SK-N-SH (cell line): ENCODE measurements at regions not wholly inside any gene's neighbourhood (a gene's known extent, or its start where the extent isn't known, plus 50 kb on each side); places are given as distances from the start of the nearest gene placed in this dataset.

Experiments
- CTCF ChIA-PET: fragments of 300-600, 350-600 bp; formaldehyde crosslinking; extraction: SDS; loops from one replicate; lab custom pipeline; 2021; lab: Yijun Ruan, JAX
- POLR2A ChIA-PET: fragments of 350-600 bp; sonication (Branson Sonifier 250); formaldehyde crosslinking; extraction: SDS; loops from one replicate; lab custom pipeline; 2020; ENCODE audit warnings: antibody characterized with exemption, inconsistent platforms; lab: Yijun Ruan, JAX
- DNase-seq: peaks from one replicate; pipeline ENCODE4 v3.0.0; 2012
- H2AFZ ChIP-seq: fragments of 200-600 bp; sonication (generic); 2 replicates; pipeline ENCODE4 v1.8.1; 2016; ENCODE audit warnings: antibody characterized with exemption, mild to moderate bottlenecking, low read depth
- H3F3A ChIP-seq: fragments of 200-600 bp; sonication (generic); replicated peaks from 2 replicates; pipeline ENCODE3; 2016; ENCODE audit warnings: antibody characterized with exemption, mild to moderate bottlenecking; ENCODE audit not compliant: insufficient read depth
- H3K27ac ChIP-seq, 2 experiments: fragments of 200-500 bp in 1 of 2; fragments of 200-600 bp in 1 of 2; sonication (Bioruptor generic) in 1 of 2; sonication (generic), shearing (Covaris generic) in 1 of 2; 2 replicates each; pipeline versions ENCODE4 v1.5.1 to v1.6.1; 2014 to 2016; ENCODE audit warnings: low read depth in 2 of 2, inconsistent platforms in 1 of 2, low read length in 1 of 2, mild to moderate bottlenecking in 1 of 2, mixed read lengths in 1 of 2
- H3K27me3 ChIP-seq: fragments of 200-600 bp; sonication (generic), shearing (Covaris generic); 2 replicates; pipeline ENCODE4 v1.6.1; 2016; ENCODE audit warnings: mixed run types; ENCODE audit not compliant: insufficient read depth
- H3K36me3 ChIP-seq, 2 experiments: fragments of 200-500 bp in 1 of 2; fragments of 200-600 bp in 1 of 2; sonication (Bioruptor generic) in 1 of 2; sonication (generic) in 1 of 2; replicated peaks in 1 of 2; 2 replicates each; pipeline versions ENCODE3 to v1.5.1; 2014 to 2016; ENCODE audit warnings: low read length in 1 of 2, mild to moderate bottlenecking in 1 of 2; ENCODE audit not compliant: insufficient read depth in 2 of 2, control insufficient read depth in 1 of 2
- H3K4me1 ChIP-seq, 2 experiments: fragments of 200-500 bp in 1 of 2; fragments of 200-600 bp in 1 of 2; sonication (Bioruptor generic) in 1 of 2; sonication (generic), shearing (Covaris generic) in 1 of 2; 2 replicates each; pipeline versions ENCODE4 v1.5.1 to v1.6.1; 2014 to 2016; ENCODE audit warnings: low read depth in 1 of 2, low read length in 1 of 2, mixed run types in 1 of 2; ENCODE audit not compliant: insufficient read depth in 2 of 2, control insufficient read depth in 1 of 2
- H3K4me2 ChIP-seq: fragments of 200-600 bp; sonication (generic), shearing (Covaris generic); 2 replicates; pipeline ENCODE4 v1.6.1; 2017; ENCODE audit warnings: mixed run types
- H3K4me3 ChIP-seq, 2 experiments: fragments of 200-500 bp in 1 of 2; fragments of 200-600 bp in 1 of 2; sonication (Bioruptor generic) in 1 of 2; sonication (generic), shearing (Covaris generic) in 1 of 2; 2 replicates each; pipeline versions ENCODE4 v1.5.1 to v1.8.1; 2014 to 2016; ENCODE audit warnings: low read depth in 2 of 2, inconsistent platforms in 1 of 2, low read length in 1 of 2, mild to moderate bottlenecking in 1 of 2, mixed read lengths in 1 of 2, moderate library complexity in 1 of 2
- H3K79me2 ChIP-seq: fragments of 200-600 bp; sonication (generic); 2 replicates; pipeline ENCODE4 v1.8.1; 2017; ENCODE audit warnings: mild to moderate bottlenecking; ENCODE audit not compliant: insufficient read depth
- H3K9ac ChIP-seq: fragments of 200-600 bp; sonication (generic); 2 replicates; pipeline ENCODE4 v1.6.1; 2017; ENCODE audit warnings: mixed run types
- H3K9me2 ChIP-seq: fragments of 200-600 bp; sonication (generic); 2 replicates; pipeline ENCODE4 v1.6.1; 2017; ENCODE audit warnings: mixed run types
- H3K9me3 ChIP-seq: fragments of 200-600 bp; sonication (generic); 2 replicates; pipeline ENCODE4 v1.6.1; 2017; ENCODE audit warnings: mixed run types, mild to moderate bottlenecking, moderate library complexity
- H4K20me1 ChIP-seq: fragments of 200-600 bp; sonication (generic); 2 replicates; pipeline ENCODE4 v1.6.1; 2017; ENCODE audit warnings: mild to moderate bottlenecking, mixed run types; ENCODE audit not compliant: insufficient read depth
- FOSL2 ChIP-seq: IDR thresholded peaks from 2 replicates; pipeline ENCODE4 v1.4.0; 2012; ENCODE audit warnings: low read depth, mild to moderate bottlenecking, moderate library complexity, borderline replicate concordance
- GABPA ChIP-seq: IDR thresholded peaks from 2 replicates; pipeline ENCODE4 v1.4.0; 2012; ENCODE audit warnings: low read depth, mild to moderate bottlenecking
- JUND ChIP-seq: IDR thresholded peaks from 2 replicates; pipeline ENCODE4 v1.4.0; 2012
- MEF2A ChIP-seq: IDR thresholded peaks from 2 replicates; pipeline ENCODE4 v1.4.0; 2012; ENCODE audit warnings: low read depth, borderline replicate concordance
- MXI1 ChIP-seq: IDR thresholded peaks from 2 replicates; pipeline ENCODE4 v1.6.1; 2012; ENCODE audit warnings: mild to moderate bottlenecking, low read depth, low read length, improper control_type of control experiment
- NRF1 ChIP-seq: IDR thresholded peaks from 2 replicates; pipeline ENCODE4 v1.6.1; 2012; ENCODE audit warnings: low read depth, mild to moderate bottlenecking, low read length
- RAD21 ChIP-seq: IDR thresholded peaks from 2 replicates; pipeline ENCODE4 v1.6.1; 2012; ENCODE audit warnings: mild to moderate bottlenecking, low read length
- RCOR1 ChIP-seq: fragments of 150-350 bp; IDR thresholded peaks from 2 replicates; pipeline ENCODE4 v1.6.1; 2017; ENCODE audit warnings: antibody characterized with exemption, low read length
- RFX5 ChIP-seq: IDR thresholded peaks from 2 replicates; pipeline ENCODE4 v1.6.1; 2012; ENCODE audit warnings: mild to moderate bottlenecking, improper control_type of control experiment, low read length
- RXRA ChIP-seq: IDR thresholded peaks from 2 replicates; pipeline ENCODE4 v1.4.0; 2012; ENCODE audit warnings: low read depth, mild to moderate bottlenecking, borderline replicate concordance
- SIN3A ChIP-seq: IDR thresholded peaks from 2 replicates; pipeline ENCODE4 v1.6.1; 2012; ENCODE audit warnings: low read depth, mild to moderate bottlenecking, low read length, moderate library complexity, borderline replicate concordance
- SMC3 ChIP-seq: IDR thresholded peaks from 2 replicates; pipeline ENCODE4 v1.6.1; 2012; ENCODE audit warnings: low read depth, low read length, improper control_type of control experiment
- TAF1 ChIP-seq: IDR thresholded peaks from 2 replicates; pipeline ENCODE4 v1.6.1; 2012; ENCODE audit warnings: low read depth, mild to moderate bottlenecking, low read length, moderate library complexity, borderline replicate concordance
- WGBS: methylation state at CpG from one replicate; pipeline ENCODE4 v1.1.6; 2017; ENCODE audit warnings: low lambda C conversion rate; 5-methylcytosine and 5-hydroxymethylcytosine counted together
- TF ChIP-seq, protein P1 (sequence below): IDR thresholded peaks from 2 replicates; pipeline ENCODE4 v1.4.0; 2012; ENCODE audit warnings: low read depth
- TF ChIP-seq, protein P2 (sequence below): IDR thresholded peaks from 2 replicates; pipeline ENCODE4 v1.4.0; 2012; ENCODE audit warnings: low read depth, borderline replicate concordance

DNA sequence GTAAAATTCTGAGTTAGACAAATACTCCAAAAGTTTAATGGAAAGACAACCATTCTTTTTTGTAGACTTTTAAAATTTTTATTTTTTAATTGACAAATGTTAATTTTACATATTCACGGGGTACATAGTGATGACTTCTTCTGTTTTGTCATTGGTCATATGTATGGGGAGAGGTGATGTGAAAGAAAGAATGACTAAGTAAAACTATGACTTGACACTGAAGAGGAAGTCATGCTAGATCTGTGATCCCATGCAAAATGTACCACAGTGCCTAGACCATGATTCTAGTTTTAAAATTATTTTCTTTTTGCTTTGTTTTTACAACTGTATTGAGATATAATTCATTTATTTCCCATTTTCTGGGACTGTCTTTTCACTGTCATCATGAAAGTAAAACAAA lies 281.6 kb downstream of the MBNL1 start:
- Histone ChIP-seq H3K79me2 (no peaks in the 10 kb centered on the region), H3K27me3 (no peaks in the 10 kb centered on the region; the same call in 1 of the 2 replicates), H3K9ac (no peak overlapping the region), H4K20me1 (no peaks in the 10 kb centered on the region), H2AFZ (no peak overlapping the region), H3K9me3 (no peaks in the 10 kb centered on the region), H3K4me1 (no peaks in the 10 kb centered on the region; a peak in 1 of 4 replicates), H3K4me2 (no peak overlapping the region), H3K36me3 (no peaks in the 10 kb centered on the region), H3K27ac (no peak overlapping the region), H3F3A (peaks cover 7% of the 10 kb centered on the region), H3K4me3 (no peak overlapping the region), H3K9me2 (no peaks in the 10 kb centered on the region)
- no peak for TF ChIP-seq RCOR1
- TF ChIP-seq, protein P1, sequence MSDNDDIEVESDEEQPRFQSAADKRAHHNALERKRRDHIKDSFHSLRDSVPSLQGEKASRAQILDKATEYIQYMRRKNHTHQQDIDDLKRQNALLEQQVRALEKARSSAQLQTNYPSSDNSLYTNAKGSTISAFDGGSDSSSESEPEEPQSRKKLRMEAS: no peak
- TF ChIP-seq, protein P2, sequence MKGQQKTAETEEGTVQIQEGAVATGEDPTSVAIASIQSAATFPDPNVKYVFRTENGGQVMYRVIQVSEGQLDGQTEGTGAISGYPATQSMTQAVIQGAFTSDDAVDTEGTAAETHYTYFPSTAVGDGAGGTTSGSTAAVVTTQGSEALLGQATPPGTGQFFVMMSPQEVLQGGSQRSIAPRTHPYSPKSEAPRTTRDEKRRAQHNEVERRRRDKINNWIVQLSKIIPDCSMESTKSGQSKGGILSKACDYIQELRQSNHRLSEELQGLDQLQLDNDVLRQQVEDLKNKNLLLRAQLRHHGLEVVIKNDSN: no peak
- TF ChIP-seq SMC3: no peak
- TF ChIP-seq RFX5: no peak
- TF ChIP-seq RAD21: no peak
- TF ChIP-seq MEF2A: no peak
- no peak for TF ChIP-seq JUND
- no peak for TF ChIP-seq SIN3A
- no peak for TF ChIP-seq MXI1
- TF ChIP-seq RXRA: no peak
- no peak for TF ChIP-seq GABPA
- 12% methylated on average over 1 of the region's 1 CpG for WGBS
- POLR2A ChIA-PET: no interaction called here
- no peak for DNase-seq
- CTCF ChIA-PET: no interaction called here

DNA sequence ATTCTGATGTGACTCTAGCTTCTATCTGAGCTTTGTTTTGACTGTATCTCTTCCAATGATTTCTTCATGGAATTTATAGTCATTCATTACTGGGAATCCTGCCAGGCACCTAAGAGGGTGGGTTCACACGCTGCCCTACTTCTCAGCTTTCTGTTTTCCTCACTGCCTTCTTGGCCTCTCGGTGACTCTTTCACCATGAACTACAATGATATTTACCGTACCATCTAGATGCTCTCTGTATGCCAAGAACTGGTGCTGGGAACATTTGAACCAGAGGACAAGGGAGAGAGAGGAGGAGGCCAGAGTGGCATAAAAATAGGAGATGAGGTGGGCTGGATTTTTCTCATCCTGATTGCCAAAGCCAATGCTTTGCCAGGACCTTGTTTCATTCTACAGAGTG lies 280.0 kb upstream of the P2RY1 start:
- Histone ChIP-seq H2AFZ (no peak overlapping the region), H3K36me3 (no peaks in the 10 kb centered on the region), H4K20me1 (no peaks in the 10 kb centered on the region), H3F3A (peaks cover under 1% of the 10 kb centered on the region), H3K4me1 (no peaks in the 10 kb centered on the region), H3K4me2 (no peak overlapping the region), H3K9ac (no peak overlapping the region), H3K79me2 (no peaks in the 10 kb centered on the region), H3K27me3 (no peaks in the 10 kb centered on the region; the same call in 1 of the 2 replicates), H3K4me3 (no peak overlapping the region), H3K9me2 (no peaks in the 10 kb centered on the region), H3K9me3 (no peaks in the 10 kb centered on the region), H3K27ac (no peak overlapping the region)
- CTCF ChIA-PET: no interaction called here
- DNase-seq: no peak
- WGBS: 25% methylated on average over 3 of the region's 3 CpGs
- no peak for TF ChIP-seq FOSL2
- no peak for TF ChIP-seq SIN3A
- no peak for TF ChIP-seq NRF1
- no peak for TF ChIP-seq RAD21
- no peak for TF ChIP-seq TAF1
- POLR2A ChIA-PET: no interaction called here
